ENCODE measurements at regions not wholly inside any gene's neighbourhood (a gene's known extent, or its start where the extent isn't known, plus 50 kb on each side); places are given as distances from the start of the nearest gene placed in this dataset.

DNA sequence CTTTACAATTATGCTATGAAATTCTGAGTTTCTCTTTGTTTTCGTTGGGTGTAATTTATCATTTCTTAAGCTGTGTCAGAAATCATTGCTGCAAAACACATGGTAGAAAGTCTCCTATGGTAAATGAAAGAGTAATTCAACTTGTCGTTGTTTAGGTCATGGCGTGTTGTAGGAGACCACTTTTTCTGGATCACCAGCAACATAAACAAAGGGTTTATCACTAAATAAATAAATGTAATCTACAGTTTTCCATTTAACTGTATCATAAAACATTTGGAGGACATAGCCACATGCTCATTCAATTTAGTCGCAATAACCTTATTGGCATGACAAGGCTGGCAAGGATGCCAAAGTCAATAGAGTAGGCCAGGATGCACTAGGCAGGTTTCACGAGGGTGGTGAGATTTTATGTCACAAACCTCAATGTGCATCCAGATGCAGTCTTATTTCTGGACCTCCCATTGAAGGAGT is 154.4 kb upstream of the ERCC6L2 start:
- TF ChIP-seq, protein P1, sequence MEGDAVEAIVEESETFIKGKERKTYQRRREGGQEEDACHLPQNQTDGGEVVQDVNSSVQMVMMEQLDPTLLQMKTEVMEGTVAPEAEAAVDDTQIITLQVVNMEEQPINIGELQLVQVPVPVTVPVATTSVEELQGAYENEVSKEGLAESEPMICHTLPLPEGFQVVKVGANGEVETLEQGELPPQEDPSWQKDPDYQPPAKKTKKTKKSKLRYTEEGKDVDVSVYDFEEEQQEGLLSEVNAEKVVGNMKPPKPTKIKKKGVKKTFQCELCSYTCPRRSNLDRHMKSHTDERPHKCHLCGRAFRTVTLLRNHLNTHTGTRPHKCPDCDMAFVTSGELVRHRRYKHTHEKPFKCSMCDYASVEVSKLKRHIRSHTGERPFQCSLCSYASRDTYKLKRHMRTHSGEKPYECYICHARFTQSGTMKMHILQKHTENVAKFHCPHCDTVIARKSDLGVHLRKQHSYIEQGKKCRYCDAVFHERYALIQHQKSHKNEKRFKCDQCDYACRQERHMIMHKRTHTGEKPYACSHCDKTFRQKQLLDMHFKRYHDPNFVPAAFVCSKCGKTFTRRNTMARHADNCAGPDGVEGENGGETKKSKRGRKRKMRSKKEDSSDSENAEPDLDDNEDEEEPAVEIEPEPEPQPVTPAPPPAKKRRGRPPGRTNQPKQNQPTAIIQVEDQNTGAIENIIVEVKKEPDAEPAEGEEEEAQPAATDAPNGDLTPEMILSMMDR (IDR thresholded peaks at IDR 0.05) = no peak
- TF ChIP-seq POLR2A (IDR thresholded peaks at IDR 0.05) = no peak
- TF ChIP-seq EP300 (IDR thresholded peaks at IDR 0.05) = no peak
